Epidermal melanocyte (primary cell): ENCODE measurements at regions not wholly inside any gene's neighbourhood (a gene's known extent, or its start where the extent isn't known, plus 50 kb on each side); places are given as distances from the start of the nearest gene placed in this dataset.
A peak's percentile ranks its signal among the peaks of the same experiment; 100 is the strongest.
"Not testable (repeated sequence)": the region's sequence is repeated elsewhere in the genome, so short reads cannot be mapped to it uniquely, and the experiment has no call there.

Experiments
- DNase-seq: peaks from one replicate; pipeline ENCODE4 v3.0.0; 2011; ENCODE audit warnings: low spot score; ENCODE audit not compliant: insufficient read length

DNA sequence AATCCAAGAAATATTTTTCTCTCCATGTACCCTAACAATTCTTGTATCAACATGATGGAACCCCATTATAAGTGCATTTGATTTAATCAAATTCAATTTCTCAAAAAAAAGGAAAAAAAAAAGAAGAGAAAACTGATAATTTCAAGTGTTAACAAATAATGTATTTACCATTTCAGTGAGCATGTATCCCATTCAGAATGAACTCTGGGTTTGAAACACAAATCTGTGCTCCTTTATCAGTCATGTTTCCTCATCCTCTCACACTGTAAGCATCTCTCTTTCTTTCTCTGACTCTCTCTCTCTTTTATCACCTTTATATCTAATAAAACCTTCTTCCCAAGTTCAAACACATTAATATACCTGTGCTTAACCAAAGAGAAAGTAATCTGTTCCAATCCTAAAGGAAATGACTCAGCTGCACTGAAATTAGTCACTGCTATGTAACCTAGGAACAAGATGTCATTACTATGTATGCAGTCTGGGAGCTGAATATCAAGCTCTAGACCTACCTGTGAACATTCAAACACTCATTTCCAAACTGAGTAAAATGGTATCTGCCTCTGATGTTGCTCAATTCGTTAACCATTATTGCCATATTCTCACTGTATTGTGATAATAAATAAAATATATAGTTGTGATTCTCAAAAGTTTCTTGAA lies 135.0 kb upstream of the LRIG3 start:
- DNase-seq = no peak

GRCh38 chr12:59053266-59053899 lies 133.1 kb upstream of the LRIG3 start:
- DNase-seq = not testable (repeated sequence)

DNA sequence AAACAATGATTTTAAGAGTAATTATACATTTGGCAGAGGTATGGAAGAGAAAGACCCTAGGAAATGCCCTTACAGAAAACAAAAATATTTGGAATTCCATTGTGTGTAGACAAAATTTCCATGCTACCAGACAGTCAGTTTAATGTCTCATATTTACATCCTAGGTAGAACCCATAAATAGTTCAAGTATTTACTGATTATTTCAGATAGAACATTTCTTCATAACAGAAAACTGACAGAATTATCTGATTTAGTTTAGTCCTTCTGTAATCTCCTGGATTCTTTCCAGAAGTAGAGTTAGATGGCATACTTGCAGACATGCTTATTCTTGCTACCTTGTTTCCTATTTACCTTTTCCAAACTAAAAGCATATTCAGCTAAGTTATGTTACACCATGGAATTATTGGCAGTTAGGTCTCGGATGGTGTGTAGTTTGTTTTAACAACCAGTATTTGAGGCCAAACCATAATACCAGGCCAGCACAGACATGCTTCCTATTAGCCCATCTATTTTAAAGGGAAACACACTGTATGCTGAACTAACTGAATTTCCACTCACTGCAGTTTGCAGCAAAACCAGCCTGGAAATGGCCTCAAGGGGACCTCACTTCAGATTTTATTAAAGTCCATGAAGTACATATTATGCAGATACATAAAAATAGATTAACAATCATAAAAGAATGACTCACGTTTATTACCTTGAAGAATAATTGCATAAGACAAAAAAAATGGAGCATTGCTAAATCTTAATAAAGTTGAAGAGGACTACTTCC lies 126.6 kb upstream of the LRIG3 start:
- no peak for DNase-seq

GRCh38 chr12:59044791-59045190 lies 124.5 kb upstream of the LRIG3 start:
- no peak for DNase-seq

- DNase-seq = peak; percentile 35
These were observed 121.2 kb upstream of the LRIG3 start for GRCh38 chr12:59041241-59042121.

DNA sequence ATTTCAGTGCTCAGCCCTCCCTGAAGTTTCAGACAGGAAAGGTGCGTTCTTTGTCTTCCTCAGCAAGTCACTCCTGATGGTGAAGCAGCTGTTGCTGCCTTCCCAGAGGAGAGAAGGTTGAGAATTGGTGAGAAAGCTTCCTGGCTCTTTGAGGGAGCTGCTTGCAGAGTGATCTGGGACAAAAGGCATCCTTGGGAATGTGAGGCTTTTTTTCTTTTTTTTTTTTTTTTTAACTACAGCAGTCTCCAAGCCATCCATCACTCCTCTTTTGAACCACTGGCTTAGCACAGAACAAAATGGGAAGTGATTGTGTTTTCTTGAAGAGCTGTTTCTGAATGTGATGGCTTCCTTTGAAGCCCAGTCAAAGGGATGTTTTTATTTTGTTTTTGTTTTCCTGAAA lies 120.4 kb upstream of the LRIG3 start:
- no peak for DNase-seq

DNA sequence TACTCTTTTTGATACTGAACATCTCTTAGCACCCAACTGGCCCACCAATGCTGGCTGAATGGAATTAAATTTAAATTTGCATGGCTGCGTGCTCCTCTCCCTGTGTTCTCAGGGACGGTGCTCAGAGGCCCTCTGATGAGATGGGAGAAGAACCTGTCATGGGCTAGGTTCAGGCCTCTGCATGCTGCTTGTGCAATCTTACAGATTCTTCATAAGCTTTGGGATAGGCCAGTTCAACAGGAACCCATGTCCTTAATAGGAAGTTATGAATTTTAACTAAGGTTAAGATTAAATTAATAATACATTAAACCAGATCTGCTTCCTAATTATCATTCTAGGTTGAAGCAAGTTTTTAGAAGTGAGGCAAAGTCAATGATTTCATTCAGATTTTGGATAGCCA lies 119.7 kb upstream of the LRIG3 start:
- DNase-seq = no peak

DNA sequence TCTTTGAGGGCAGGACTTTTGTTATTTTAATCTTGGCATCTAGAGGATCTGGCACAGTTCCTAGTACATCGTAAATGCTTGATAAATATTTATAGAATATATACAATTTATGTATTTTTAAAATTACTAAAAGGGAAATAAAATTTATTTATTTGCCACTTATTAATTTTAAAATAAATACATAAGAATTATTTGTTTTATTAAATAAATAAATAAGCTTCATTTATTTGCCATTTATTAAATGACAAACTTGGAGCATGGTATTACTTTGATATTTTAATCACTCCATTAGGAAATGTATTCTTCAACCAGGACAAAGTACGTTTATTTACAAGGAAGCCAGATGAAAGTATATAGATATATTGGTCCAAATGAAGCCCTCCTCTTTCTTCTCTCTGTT lies 118.7 kb upstream of the LRIG3 start:
- no peak for DNase-seq

DNA sequence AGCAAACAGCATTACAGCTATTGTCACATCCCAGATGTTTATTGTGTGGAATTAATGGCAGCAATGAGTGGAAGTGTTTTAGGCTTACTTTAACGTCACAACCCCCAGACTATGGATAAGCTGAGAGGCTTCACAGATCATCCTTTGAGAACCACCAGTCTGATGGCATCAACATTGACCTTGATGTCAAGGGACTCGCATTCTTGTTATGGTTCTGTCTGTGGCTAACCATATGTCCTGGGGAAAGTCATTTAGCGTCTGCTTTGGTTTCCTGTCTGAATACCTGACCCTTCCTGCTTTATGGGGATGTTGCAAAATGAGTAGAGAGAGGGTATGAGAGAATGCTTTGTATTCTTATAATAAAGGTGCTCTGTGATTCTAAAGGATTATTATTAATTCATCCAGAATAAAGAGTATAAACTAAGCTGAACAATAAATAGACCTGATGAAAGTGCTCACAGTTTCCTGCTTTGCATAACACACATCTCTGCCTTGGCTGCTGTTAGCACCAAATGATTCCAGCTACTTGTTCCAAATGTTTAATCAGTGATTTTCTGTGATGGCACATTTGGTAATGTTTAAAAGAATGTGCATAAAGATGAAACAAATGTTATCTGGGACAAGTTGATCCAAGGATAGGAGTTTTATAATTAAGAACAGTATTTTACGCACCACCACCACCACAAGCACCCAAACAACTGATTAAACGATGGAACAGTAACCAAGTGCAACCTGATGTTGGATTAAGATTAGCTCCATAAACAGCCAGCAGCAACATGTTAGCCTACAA lies 116.9 kb upstream of the LRIG3 start:
- DNase-seq = no peak

GRCh38 chr12:59036347-59036746 lies 116.0 kb upstream of the LRIG3 start:
- DNase-seq = no peak

- DNase-seq = no peak
These were observed 111.0 kb upstream of the LRIG3 start for GRCh38 chr12:59031313-59031712.

GRCh38 chr12:59030415-59030814 lies 110.1 kb upstream of the LRIG3 start:
- DNase-seq = no peak

- no peak for DNase-seq
These were observed 106.9 kb upstream of the LRIG3 start for GRCh38 chr12:59027199-59027598.

- DNase-seq = no peak
These were observed 103.6 kb upstream of the LRIG3 start for GRCh38 chr12:59023861-59024424.

DNA sequence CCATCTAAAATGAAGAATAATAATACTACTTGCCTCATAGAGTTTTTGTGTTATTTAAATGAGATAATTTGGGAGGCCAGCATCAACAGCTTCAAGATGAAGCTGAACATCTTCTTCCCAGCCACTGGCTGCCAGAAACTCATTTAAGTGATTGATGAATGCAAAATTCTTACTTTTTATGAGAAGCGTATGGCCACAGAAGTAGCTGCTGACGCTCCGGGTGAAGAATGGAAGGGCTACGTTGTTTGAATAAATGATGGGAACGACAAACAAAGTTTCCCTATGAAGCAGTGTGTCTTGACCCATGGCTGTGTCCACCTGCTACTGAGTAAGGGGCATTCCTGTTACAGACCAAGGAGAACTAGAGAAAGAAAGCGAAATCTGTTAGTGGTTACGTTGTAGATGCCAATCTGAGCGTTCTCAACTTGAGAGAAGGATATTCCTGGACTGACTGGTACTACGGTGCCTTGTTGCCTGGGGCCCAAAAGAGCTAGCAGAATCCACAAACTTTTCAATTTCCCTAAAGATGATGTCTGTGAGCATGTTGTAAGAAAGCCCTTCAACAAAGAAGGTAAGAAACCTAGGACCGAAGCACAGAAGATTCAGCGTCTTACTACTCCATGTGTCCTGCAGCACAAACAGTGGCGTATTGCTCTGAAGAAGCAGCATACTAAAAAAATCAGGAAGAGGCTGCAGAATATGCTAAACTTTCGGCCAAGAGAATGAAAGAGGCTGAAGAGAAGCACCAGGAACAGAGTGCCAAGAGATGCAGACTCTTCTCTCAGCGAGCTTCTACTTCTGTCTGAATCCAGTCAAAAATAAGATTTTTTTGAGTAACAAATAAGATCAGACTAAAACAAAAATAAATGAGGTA lies 100.0 kb upstream of the LRIG3 start:
- DNase-seq = no peak

DNA sequence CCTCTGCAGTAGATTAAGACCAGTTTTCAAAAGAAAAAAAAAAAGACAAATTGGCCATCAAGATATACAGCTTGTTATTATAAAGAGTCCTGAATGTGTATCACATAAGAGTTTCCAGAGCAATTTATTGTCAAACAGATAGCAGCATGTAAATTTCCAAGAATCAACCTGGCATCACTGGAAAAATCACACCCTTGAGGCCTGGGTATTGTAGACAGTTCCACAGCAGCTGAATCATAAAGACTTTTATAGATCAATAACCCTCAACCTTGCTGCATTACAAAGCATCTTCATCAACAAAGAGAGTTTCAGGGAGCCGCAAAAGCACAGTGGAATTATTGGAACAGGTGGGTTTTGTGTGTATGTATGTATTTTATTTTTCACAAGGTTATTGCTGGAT lies 94.6 kb upstream of the LRIG3 start:
- DNase-seq = no peak

DNA sequence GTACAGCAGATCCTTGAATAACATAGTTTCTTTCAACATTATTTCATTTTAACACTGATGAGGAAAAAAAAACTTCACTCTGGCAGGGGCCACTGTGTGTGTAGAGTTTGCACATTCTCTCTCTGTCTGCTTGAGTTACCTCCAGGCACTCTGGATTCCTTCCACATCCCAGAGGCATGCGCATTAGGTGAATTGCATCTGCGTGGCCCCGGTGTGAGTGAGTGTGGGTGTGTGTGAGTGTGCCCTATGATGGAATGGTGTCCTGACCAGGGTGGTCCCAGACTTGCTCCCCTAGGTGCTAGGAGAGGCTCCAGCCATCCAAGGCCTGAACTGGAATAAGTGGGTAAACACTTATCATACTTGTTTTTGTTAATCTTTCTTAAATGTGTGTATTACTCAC lies 90.6 kb upstream of the LRIG3 start:
- DNase-seq = no peak

- DNase-seq = no peak
These were observed 89.8 kb upstream of the LRIG3 start for GRCh38 chr12:59010118-59010517.

DNA sequence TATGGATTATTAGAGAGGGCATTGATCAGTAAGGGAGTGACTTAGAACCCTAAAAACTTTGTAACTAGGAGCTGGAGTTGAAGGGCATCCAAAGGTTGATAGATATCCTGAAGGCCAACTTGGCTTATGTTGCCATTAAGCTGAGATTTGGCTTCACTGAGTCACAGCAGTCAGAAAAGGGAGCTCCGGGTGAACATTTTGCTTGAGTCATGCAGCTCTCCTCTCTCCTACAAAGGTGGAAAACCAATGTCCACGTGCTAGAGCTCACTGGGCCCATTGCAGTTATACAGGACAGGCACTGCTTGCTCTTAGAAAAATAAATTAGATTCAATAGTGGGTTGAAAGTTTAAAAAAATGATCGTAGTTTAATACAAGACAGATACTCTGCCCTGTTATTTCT lies 87.3 kb upstream of the LRIG3 start:
- DNase-seq = no peak
